ENCODE measurements at regions not wholly inside any gene's neighbourhood (a gene's known extent, or its start where the extent isn't known, plus 50 kb on each side); places are given as distances from the start of the nearest gene placed in this dataset.

DNA sequence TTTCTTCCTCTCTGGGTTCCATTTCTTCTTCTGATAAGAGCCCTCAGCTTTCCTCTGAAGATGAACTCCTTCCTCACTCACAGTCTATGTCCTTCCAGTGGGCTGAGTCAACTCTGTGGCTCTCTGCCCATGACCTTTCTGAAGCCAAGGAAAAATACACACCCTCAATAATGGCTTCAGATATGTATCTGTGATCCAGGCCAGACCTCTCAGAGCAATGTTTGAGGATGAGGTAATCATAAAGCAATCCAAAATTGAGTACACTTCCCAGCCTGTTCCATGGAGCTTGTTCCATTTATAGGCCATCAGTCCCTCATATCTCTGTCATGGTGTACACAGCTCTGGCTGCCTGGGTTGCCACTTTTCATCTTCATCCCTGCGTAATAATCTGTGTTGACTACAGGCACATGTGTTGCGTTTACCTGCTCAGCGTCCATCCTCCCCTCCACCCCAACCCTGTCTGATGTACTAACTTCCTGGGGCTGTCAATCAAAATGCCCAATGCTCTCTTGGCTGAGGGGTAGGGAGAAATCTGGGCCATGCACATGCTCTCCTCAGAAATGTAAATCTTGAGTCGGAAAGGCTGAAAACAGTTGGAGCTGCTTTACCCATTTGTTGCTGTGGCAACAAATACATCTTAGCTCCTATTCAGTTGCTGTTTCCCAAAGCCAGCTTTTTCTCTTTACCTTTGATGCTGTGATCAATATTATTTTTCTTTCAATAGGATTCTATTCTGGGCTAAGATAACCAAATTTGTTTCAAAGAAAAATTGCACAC is 377.8 kb upstream of the TMEM132C start:
- DNase-seq (ENCODE audit: low read depth): no peak

GRCh38 chr12:127893895-127894609 is 372.9 kb upstream of the TMEM132C start:
- no peak for DNase-seq (ENCODE audit: low read depth)

DNA sequence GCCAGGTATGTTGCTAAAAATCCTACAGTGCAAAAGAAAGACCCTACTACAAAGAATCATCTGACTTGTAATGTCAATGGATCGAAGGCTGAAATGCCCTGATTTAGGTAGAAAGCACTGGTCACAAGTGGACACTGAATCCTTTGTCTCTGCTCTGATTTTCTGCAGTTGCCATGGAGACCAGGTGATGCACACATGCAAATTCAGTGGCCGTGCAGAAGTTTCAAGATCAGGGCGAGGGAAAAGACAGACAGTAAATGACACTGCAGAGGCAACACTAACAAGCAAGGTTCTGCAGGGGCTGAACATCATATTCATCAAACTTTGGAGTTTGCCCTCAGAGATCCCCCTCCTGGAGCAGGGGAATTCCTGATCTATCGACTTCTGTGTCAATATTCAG is 370.3 kb upstream of the TMEM132C start:
- no peak for DNase-seq (ENCODE audit: low read depth)

GRCh38 chr12:127898616-127899015 is 368.4 kb upstream of the TMEM132C start:
- DNase-seq (ENCODE audit: low read depth): no peak

DNA sequence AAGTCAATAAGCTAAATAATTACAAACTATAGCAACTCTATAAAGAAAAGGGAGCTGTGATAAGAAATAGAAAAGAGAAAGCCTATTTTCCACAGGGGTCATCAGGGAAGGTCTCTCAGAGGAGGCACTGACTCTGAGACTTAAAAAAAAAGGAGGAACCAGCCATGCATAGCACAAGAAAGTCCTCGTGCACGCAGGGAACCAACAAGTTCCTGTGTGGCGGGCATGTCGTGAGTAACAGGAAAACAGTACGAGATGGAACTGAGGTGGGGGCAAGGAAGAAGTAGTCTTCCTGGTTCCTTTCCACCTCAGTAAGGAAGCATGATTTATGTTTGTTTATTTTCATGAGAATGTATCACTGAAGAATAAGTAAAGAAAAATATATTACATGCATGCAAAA is 367.0 kb upstream of the TMEM132C start:
- no peak for DNase-seq (ENCODE audit: low read depth)

DNA sequence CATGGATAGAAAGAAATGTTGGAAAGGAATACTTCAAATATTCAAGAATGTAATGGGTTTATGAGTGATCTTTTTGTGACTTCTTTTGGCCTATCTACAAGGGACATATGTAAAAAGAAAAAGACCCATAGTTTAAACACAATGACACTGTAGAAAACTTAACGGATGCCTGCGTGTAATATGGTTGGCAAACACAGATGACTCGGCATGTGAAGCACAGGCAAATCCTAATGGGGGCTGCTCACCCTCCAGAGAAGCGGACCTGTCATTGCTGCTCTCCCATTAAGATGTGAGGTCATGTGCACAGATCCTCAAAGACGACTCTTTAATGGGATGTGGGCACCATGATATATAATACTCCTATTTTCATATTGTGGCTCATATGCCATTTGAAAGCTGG is 366.6 kb upstream of the TMEM132C start:
- DNase-seq (ENCODE audit: low read depth): no peak

- DNase-seq (ENCODE audit: low read depth): no peak
Measured at GRCh38 chr12:127903146-127903545, 363.8 kb upstream of the TMEM132C start.

DNA sequence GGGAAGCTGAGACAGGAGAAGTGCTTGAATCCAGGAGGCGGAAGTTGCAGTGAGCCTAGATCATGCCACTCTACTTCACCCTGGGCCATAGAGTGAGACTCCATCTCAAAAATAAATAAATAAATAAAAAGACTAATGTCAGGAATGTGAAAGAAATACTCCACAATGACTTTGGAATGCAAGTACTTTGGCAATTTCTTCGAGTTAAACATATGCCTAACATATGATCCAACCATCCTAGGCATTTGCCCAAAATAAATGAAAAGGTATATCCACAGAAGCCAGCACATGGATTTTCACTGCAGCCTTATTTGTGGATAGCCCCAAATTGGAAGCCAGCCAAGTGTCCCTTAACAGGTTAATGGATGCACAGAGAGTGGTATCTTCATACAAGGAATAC is 357.9 kb upstream of the TMEM132C start:
- no peak for DNase-seq (ENCODE audit: low read depth)

GRCh38 chr12:127911291-127911690 is 355.7 kb upstream of the TMEM132C start:
- no peak for DNase-seq (ENCODE audit: low read depth)

- DNase-seq (ENCODE audit: low read depth): no peak
Measured at GRCh38 chr12:127912035-127912665, 354.8 kb upstream of the TMEM132C start.

DNA sequence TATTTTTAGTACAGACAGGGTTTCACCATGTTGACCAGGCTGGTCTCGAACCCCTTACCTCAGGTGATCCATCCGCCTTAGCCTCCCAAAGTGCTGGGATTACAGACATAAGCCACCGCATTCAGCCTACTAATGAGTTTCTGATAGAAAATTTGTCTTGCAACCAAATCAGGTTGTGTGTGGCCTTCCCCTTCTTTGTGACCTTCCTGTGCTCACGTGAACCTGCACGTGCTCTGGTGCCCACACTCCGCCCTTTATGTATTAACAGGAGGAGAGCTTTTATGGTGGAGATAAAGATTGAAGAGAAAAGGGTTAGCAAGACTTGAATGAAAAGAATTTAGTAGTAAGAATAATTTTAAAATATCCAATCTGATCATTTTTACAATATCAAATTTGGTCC is 343.5 kb upstream of the TMEM132C start:
- DNase-seq (ENCODE audit: low read depth): no peak

GRCh38 chr12:127925971-127926370 is 341.0 kb upstream of the TMEM132C start:
- DNase-seq (ENCODE audit: low read depth): no peak

DNA sequence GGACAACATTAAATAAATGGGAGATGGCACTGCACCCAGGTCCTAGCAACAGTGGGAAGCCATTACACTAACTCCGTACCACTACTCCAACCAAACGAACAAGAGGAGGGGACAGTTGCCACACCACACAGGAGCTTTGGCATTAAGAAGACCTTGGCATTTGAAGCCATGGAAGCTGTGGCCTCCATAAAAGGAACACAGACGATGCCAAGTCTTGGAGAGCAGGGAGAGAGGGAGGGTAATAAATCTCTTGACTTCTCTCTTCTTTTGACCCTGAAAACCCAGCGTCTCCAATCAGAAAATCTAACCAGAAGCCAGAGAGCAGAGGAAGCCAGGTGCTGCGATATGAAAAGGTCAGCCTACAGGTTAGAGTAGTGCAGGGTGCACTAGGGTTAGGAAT is 338.8 kb upstream of the TMEM132C start:
- no peak for DNase-seq (ENCODE audit: low read depth)

- DNase-seq (ENCODE audit: low read depth): no peak
Measured at GRCh38 chr12:127928615-127929571, 338.1 kb upstream of the TMEM132C start.

DNA sequence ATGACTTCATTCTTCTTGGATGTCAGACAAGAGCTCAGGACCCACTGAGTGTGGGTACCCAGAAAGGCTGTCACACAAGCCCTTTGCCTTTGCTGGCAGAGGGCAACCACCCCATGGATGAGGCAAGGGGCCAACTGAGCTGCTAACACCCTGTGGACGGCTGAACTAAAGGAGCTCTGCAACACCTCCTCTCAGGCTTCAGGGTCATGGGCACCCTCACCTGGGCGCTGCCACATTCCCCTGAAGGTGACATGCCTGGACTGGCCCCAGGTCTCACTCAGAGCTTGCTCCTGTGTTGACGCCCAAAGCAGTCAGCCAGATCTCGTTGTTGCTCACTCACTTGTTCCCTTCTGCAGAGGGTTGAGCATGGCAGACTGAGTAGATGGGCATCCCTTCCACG is 336.8 kb upstream of the TMEM132C start:
- no peak for DNase-seq (ENCODE audit: low read depth)

- no peak for DNase-seq (ENCODE audit: low read depth)
Measured at GRCh38 chr12:127934409-127934808, 332.6 kb upstream of the TMEM132C start.

GRCh38 chr12:127936463-127936862 is 330.5 kb upstream of the TMEM132C start:
- no peak for DNase-seq (ENCODE audit: low read depth)

DNA sequence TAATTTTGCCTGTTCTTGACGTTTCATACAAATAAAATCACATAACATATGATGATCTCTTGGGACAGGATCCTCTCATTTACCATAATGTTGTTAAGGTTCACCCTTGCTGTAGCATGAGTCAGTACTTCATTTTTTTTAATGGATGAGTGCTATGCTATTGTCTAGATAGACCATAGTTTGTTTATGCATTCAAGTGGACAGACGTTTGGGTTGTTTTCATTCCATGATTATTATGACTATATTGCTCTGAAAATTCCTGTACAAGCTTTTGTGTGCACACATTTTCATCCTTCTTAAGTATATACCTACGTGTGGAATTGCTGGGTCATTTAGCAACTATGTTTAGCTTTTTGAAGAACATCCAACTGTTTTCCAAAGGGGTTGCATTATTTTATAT is 325.6 kb upstream of the TMEM132C start:
- DNase-seq (ENCODE audit: low read depth): no peak

DNA sequence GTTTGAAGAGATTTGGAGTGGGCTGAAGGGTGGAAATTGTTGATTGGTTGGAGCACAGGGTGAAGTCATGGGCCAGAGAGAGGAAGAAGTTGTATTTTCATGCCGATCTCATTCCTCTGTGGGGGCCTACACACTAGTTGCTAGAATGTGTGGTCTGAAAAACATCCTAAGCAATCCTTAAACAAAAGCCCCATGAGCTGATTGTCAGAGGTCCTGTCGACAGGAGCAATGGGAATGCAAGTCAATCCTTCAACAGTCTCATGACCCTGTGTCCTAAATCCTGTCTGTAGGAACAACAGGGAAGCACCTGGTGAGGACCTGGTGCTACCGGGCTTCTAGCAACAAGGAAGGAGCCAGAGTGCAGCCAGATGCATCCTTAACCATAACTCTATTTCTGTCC is 324.0 kb upstream of the TMEM132C start:
- no peak for DNase-seq (ENCODE audit: low read depth)

GRCh38 chr12:127943481-127944210 is 323.3 kb upstream of the TMEM132C start:
- DNase-seq (ENCODE audit: low read depth): no peak

DNA sequence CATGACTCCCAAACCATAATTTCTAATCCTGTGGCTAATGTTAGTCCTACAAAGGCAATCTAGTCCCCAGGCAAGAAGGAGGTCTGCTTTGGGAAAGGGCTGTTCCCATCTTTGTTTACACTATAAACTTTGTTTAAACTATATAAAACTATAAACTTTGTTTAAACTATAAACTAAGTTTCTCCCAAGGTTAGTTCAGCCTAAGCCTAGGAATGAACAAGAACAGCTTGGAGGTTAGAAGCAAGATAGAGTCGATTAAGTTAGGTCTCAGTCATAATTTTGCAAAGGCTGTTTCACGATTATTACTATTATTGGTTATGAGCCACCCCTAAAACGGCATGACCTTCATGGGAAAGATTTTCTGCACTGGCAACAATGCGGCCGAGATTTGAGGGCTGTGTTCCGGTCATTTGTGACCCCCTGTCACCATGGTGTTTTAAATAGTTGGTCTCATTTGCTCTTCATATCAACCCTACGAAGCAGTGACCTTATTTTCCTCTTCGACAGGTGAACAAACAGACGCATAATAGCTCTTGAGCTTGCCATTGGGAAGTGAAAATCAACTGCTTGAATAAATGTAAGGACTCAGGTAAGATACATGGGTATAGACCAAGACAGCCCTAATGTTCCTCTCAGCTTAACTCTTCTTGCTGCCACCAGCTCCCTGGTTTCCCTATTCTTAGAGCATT is 322.6 kb upstream of the TMEM132C start:
- no peak for DNase-seq (ENCODE audit: low read depth)

Data from activated T-cell treated with anti-CD3 and anti-CD28 coated beads for 1 hour (primary cell).